Neuronal stem cell (in vitro differentiated cells): ENCODE measurements at regions not wholly inside any gene's neighbourhood (a gene's known extent, or its start where the extent isn't known, plus 50 kb on each side); places are given as distances from the start of the nearest gene placed in this dataset.

ENCODE experiments used
- DNase-seq: peaks from one replicate; pipeline ENCODE4 v3.0.0-alpha.2; 2013; ENCODE audit warnings: low spot score
- H2AFZ ChIP-seq: one replicate; pipeline ENCODE4 v1.6.1; 2013; ENCODE audit warnings: mild to moderate bottlenecking, low read length, inconsistent platforms
- H2AK5ac ChIP-seq: 2 replicates; pipeline ENCODE4 v1.6.1; 2013; ENCODE audit warnings: low read depth, mild to moderate bottlenecking, inconsistent platforms, low read length, moderate library complexity, mixed read lengths
- H2BK120ac ChIP-seq: 2 replicates; pipeline ENCODE4 v1.6.1; 2013; ENCODE audit warnings: low read depth, mild to moderate bottlenecking, inconsistent platforms, low read length, moderate library complexity, mixed read lengths
- H2BK12ac ChIP-seq: one replicate; pipeline ENCODE4 v1.6.1; 2013; ENCODE audit warnings: low read length, inconsistent platforms
- H2BK15ac ChIP-seq: 2 replicates; pipeline ENCODE4 v1.6.1; 2013; ENCODE audit warnings: mild to moderate bottlenecking, low read length, inconsistent platforms, mixed read lengths
- H2BK5ac ChIP-seq: one replicate; pipeline ENCODE4 v1.6.1; 2013; ENCODE audit warnings: inconsistent platforms, mild to moderate bottlenecking, low read length, moderate library complexity
- H3K14ac ChIP-seq: one replicate; pipeline ENCODE4 v1.6.1; 2013; ENCODE audit warnings: low read length, inconsistent platforms
- H3K18ac ChIP-seq: 2 replicates; pipeline ENCODE4 v1.6.1; 2013; ENCODE audit warnings: low read length, inconsistent platforms
- H3K23ac ChIP-seq: 2 replicates; pipeline ENCODE4 v1.6.1; 2013; ENCODE audit warnings: low read depth, mild to moderate bottlenecking, mixed read lengths, low read length, inconsistent platforms; ENCODE audit not compliant: poor library complexity
- H3K27ac ChIP-seq: replicated peaks from 3 replicates; pipeline ENCODE4 v1.5.1; 2013; ENCODE audit warnings: low read length, inconsistent platforms
- H3K27me3 ChIP-seq, 3 experiments: 2 replicates each; pipeline ENCODE4 v1.6.1; 2013; ENCODE audit warnings: low read length in 3 of 3, mild to moderate bottlenecking in 2 of 3, inconsistent platforms in 1 of 3, low read depth in 1 of 3, mixed read lengths in 1 of 3, moderate library complexity in 1 of 3; ENCODE audit not compliant: control insufficient read depth in 3 of 3, insufficient read depth in 3 of 3
- H3K36me3 ChIP-seq, 2 donors: replicated peaks in 1 of 2; 2 replicates each; pipeline ENCODE4 v1.6.1; 2013; ENCODE audit warnings: low read length in 2 of 2; ENCODE audit not compliant: control insufficient read depth in 2 of 2, insufficient read depth in 2 of 2
- H3K4ac ChIP-seq: 2 replicates; pipeline ENCODE4 v1.6.1; 2013; ENCODE audit warnings: inconsistent platforms, mild to moderate bottlenecking, low read length, moderate library complexity
- H3K4me1 ChIP-seq, 2 donors: 1 replicate in 1 of 2; 2 replicates in 1 of 2; pipeline ENCODE4 v1.6.1; 2013; ENCODE audit warnings: low read length in 2 of 2, low read depth in 1 of 2; ENCODE audit not compliant: control insufficient read depth in 2 of 2, insufficient read depth in 1 of 2
- H3K4me2 ChIP-seq: one replicate; pipeline ENCODE4 v1.6.1; 2013; ENCODE audit warnings: mild to moderate bottlenecking, low read length, inconsistent platforms; ENCODE audit not compliant: insufficient read depth, poor library complexity, severe bottlenecking
- H3K4me3 ChIP-seq, 2 donors: 2 replicates each; pipeline ENCODE4 v1.5.1; 2013; ENCODE audit warnings: low read length in 2 of 2, mild to moderate bottlenecking in 2 of 2, inconsistent platforms in 1 of 2, moderate library complexity in 1 of 2
- H3K79me1 ChIP-seq: one replicate; pipeline ENCODE4 v1.6.1; 2013; ENCODE audit warnings: low read depth, mild to moderate bottlenecking, inconsistent platforms, low read length, moderate library complexity
- H3K9ac ChIP-seq: one replicate; pipeline ENCODE4 v1.6.1; 2013; ENCODE audit warnings: mild to moderate bottlenecking, low read depth, low read length, inconsistent platforms; ENCODE audit not compliant: poor library complexity
- H3K9me3 ChIP-seq, 2 donors: replicated peaks in 1 of 2; 2 replicates each; pipeline versions ENCODE3 to v1.6.1; 2013; ENCODE audit warnings: low read length in 2 of 2, mild to moderate bottlenecking in 2 of 2, inconsistent platforms in 1 of 2, low read depth in 1 of 2, mixed read lengths in 1 of 2, moderate library complexity in 1 of 2; ENCODE audit not compliant: control insufficient read depth in 2 of 2, insufficient read depth in 1 of 2
- H4K8ac ChIP-seq: one replicate; pipeline ENCODE4 v1.6.1; 2013; ENCODE audit warnings: low read depth, mild to moderate bottlenecking, inconsistent platforms, low read length, moderate library complexity
- H4K91ac ChIP-seq: one replicate; pipeline ENCODE4 v1.6.1; 2013; ENCODE audit warnings: low read length, low read depth, mild to moderate bottlenecking, inconsistent platforms; ENCODE audit not compliant: poor library complexity
- WGBS, 2 donors: extraction: QIAGEN DNeasy Blood & Tissue Kit; methylation state at CpG; one replicate each; pipeline ENCODE4 v1.1.7; 2013; ENCODE audit warnings: missing lambda C conversion rate in 2 of 2, mixed read lengths in 1 of 2; ENCODE audit not compliant: insufficient read length in 2 of 2, insufficient replicate concordance in 1 of 2; ENCODE audit errors: extremely low coverage in 2 of 2; 5-methylcytosine and 5-hydroxymethylcytosine counted together

GRCh38 chr5:97488126-97488668 lies 305.1 kb upstream of the RIOK2 start:
- no CpG with 5 or more reads among the region's 7 CpGs for WGBS, 2 donors
- no peak overlapping the region for H3K9ac ChIP-seq
- H3K9me3 ChIP-seq: no peaks in the 10 kb centered on the region
- H2BK120ac ChIP-seq: no peak overlapping the region
- no peaks in the 10 kb centered on the region for H3K79me1 ChIP-seq
- H3K14ac ChIP-seq: no peak overlapping the region
- H2AFZ ChIP-seq: peak overlapping the region; percentile 40
- DNase-seq: no peak
- H3K18ac ChIP-seq: no peak overlapping the region
- no peaks in the 10 kb centered on the region for H3K27me3 ChIP-seq
- H2AK5ac ChIP-seq: no peak overlapping the region
- no peak overlapping the region for H3K4me2 ChIP-seq
- H2BK15ac ChIP-seq: peak overlapping the region; percentile 16
- H2BK5ac ChIP-seq: no peak overlapping the region
- H3K27ac ChIP-seq: no peak overlapping the region
- no peak overlapping the region for H4K8ac ChIP-seq
- H3K4me1 ChIP-seq: no peaks in the 10 kb centered on the region
- H2BK12ac ChIP-seq: peak overlapping the region; percentile 64
- no peak overlapping the region for H4K91ac ChIP-seq
- H3K36me3 ChIP-seq: no peaks in the 10 kb centered on the region
- no peak overlapping the region for H3K23ac ChIP-seq
- no peak overlapping the region for H3K4ac ChIP-seq
- peak overlapping the region in 1 of 2 donors; percentile 0 for H3K4me3 ChIP-seq

- Histone ChIP-seq H3K4me3 (peak overlapping the region in 1 of 2 donors; percentile 48), H2AK5ac (peak overlapping the region; percentile 93), H3K4me1 (no peaks in the 10 kb centered on the region), H2BK5ac (no peak overlapping the region), H3K27ac (no peak overlapping the region), H3K36me3 (no peaks in the 10 kb centered on the region), H3K18ac (peak overlapping the region; percentile 78), H3K9ac (no peak overlapping the region), H3K4me2 (no peak overlapping the region), H2BK15ac (no peak overlapping the region), H3K79me1 (no peaks in the 10 kb centered on the region), H3K27me3 (no peaks in the 10 kb centered on the region), H2BK12ac (peak overlapping the region; percentile 99), H3K14ac (no peak overlapping the region), H4K8ac (peak overlapping the region; percentile 4), H3K23ac (no peak overlapping the region), H4K91ac (no peak overlapping the region), H3K4ac (no peak overlapping the region), H3K9me3 (no peaks in the 10 kb centered on the region), H2AFZ (peak overlapping the region; percentile 40), H2BK120ac (peak overlapping the region; percentile 76)
- WGBS, 2 donors: no CpG with 5 or more reads among the region's 8 CpGs
- no peak for DNase-seq
Observed at GRCh38 chr5:97489010-97489840, 306.2 kb upstream of the RIOK2 start.

- Histone ChIP-seq H3K4me1 (peaks cover 0 to 9% of the 10 kb centered on the region in 2 donors), H2BK5ac (no peak overlapping the region), H3K4ac (no peak overlapping the region), H3K27me3 (no peaks in the 10 kb centered on the region), H3K9me3 (no peaks in the 10 kb centered on the region), H3K14ac (no peak overlapping the region), H2BK12ac (no peak overlapping the region), H2AFZ (no peak overlapping the region), H3K79me1 (no peaks in the 10 kb centered on the region), H3K23ac (no peak overlapping the region), H4K91ac (no peak overlapping the region), H4K8ac (no peak overlapping the region), H3K4me2 (no peak overlapping the region), H3K4me3 (no peak overlapping the region), H3K36me3 (no peaks in the 10 kb centered on the region), H3K9ac (no peak overlapping the region), H2BK120ac (no peak overlapping the region), H3K27ac (no peak overlapping the region), H3K18ac (no peak overlapping the region), H2AK5ac (no peak overlapping the region), H2BK15ac (no peak overlapping the region)
- no peak for DNase-seq
- no CpG with 5 or more reads among the region's 3 CpGs for WGBS, 2 donors
Observed at GRCh38 chr5:97494465-97494864, 311.4 kb upstream of the RIOK2 start.

- no peak overlapping the region for H2BK120ac ChIP-seq
- no peak overlapping the region for H3K27ac ChIP-seq
- H3K36me3 ChIP-seq: no peaks in the 10 kb centered on the region
- H3K79me1 ChIP-seq: no peaks in the 10 kb centered on the region
- H2AK5ac ChIP-seq: no peak overlapping the region
- no peak overlapping the region for H3K18ac ChIP-seq
- no peak overlapping the region for H3K4me3 ChIP-seq
- no peaks in the 10 kb centered on the region for H3K27me3 ChIP-seq
- H2BK12ac ChIP-seq: no peak overlapping the region
- no peak for DNase-seq
- H2AFZ ChIP-seq: no peak overlapping the region
- no peak overlapping the region for H3K4ac ChIP-seq
- H3K23ac ChIP-seq: no peak overlapping the region
- H3K4me2 ChIP-seq: no peak overlapping the region
- no peak overlapping the region for H3K14ac ChIP-seq
- no peak overlapping the region for H2BK5ac ChIP-seq
- no peaks in the 10 kb centered on the region for H3K9me3 ChIP-seq
- no peak overlapping the region for H4K8ac ChIP-seq
- H3K4me1 ChIP-seq: peaks cover 0 to 9% of the 10 kb centered on the region in 2 donors
- no peak overlapping the region for H2BK15ac ChIP-seq
- no peak overlapping the region for H3K9ac ChIP-seq
- no peak overlapping the region for H4K91ac ChIP-seq
Observed at GRCh38 chr5:97495301-97495700, 312.3 kb upstream of the RIOK2 start.
